ENCODE measurements at regions not wholly inside any gene's neighbourhood (a gene's known extent, or its start where the extent isn't known, plus 50 kb on each side); places are given as distances from the start of the nearest gene placed in this dataset.

GRCh38 chr1:218527737-218528136 is 182.6 kb downstream of the TGFB2 start:
- no peak for DNase-seq

GRCh38 chr1:218529646-218530300 is 184.6 kb downstream of the TGFB2 start:
- DNase-seq, result no peak

GRCh38 chr1:218531936-218532335 is 186.8 kb downstream of the TGFB2 start:
- DNase-seq, result no peak

GRCh38 chr1:218536296-218536986 is 191.3 kb downstream of the TGFB2 start:
- no peak for DNase-seq

GRCh38 chr1:218537122-218537913 is 192.2 kb downstream of the TGFB2 start:
- DNase-seq, result no peak

- DNase-seq, result no peak
These were observed 193.2 kb downstream of the TGFB2 start for GRCh38 chr1:218538341-218538740.

GRCh38 chr1:218546314-218546713 is 201.2 kb downstream of the TGFB2 start:
- no peak for DNase-seq

- DNase-seq, result no peak
These were observed 203.0 kb downstream of the TGFB2 start for GRCh38 chr1:218547957-218548730.

- no peak for DNase-seq
These were observed 203.6 kb downstream of the TGFB2 start for GRCh38 chr1:218548764-218549163.

GRCh38 chr1:218553197-218553596 is 208.1 kb downstream of the TGFB2 start:
- DNase-seq, result no peak

GRCh38 chr1:218556016-218556415 is 210.9 kb downstream of the TGFB2 start:
- DNase-seq, result no peak

GRCh38 chr1:218557731-218558130 is 212.6 kb downstream of the TGFB2 start:
- no peak for DNase-seq

GRCh38 chr1:218558271-218558810 is 213.2 kb downstream of the TGFB2 start:
- no peak for DNase-seq

- no peak for DNase-seq
These were observed 220.2 kb downstream of the TGFB2 start for GRCh38 chr1:218565377-218565776.

- no peak for DNase-seq
These were observed 223.9 kb downstream of the TGFB2 start for GRCh38 chr1:218568962-218569550.

- DNase-seq, result no peak
These were observed 225.3 kb downstream of the TGFB2 start for GRCh38 chr1:218570456-218570855.

- DNase-seq, result no peak
These were observed 226.4 kb downstream of the TGFB2 start for GRCh38 chr1:218571491-218571890.

- no peak for DNase-seq
These were observed 226.9 kb downstream of the TGFB2 start for GRCh38 chr1:218572050-218572449.

GRCh38 chr1:218573925-218574324 is 228.8 kb downstream of the TGFB2 start:
- no peak for DNase-seq

- no peak for DNase-seq
These were observed 229.9 kb downstream of the TGFB2 start for GRCh38 chr1:218575079-218575478.

GRCh38 chr1:218575856-218576255 is 230.7 kb downstream of the TGFB2 start:
- no peak for DNase-seq

GRCh38 chr1:218582646-218583045 is 237.5 kb downstream of the TGFB2 start:
- no peak for DNase-seq
